Natural killer cell treated with Interleukin-12 subunit alpha and Interleukin-12 subunit beta and Interleukin-15 and Interleukin-18, amount 100 ng/mL, for 72 hours (primary cell): ENCODE measurements at regions not wholly inside any gene's neighbourhood (a gene's known extent, or its start where the extent isn't known, plus 50 kb on each side); places are given as distances from the start of the nearest gene placed in this dataset.
"Not testable (repeated sequence)": the region's sequence is repeated elsewhere in the genome, so short reads cannot be mapped to it uniquely, and the experiment has no call there.

Experiments
- ATAC-seq, 2 donors: fragments of 150-1000 bp; cut with Tn5 transposase in 1 of 2; sonication (Bioruptor Pico), chemical (Tn5 transposase) in 1 of 2; 2 replicates each; pipeline ENCODE4 v1.10.0; 2021
- DNase-seq: peaks from one replicate; pipeline ENCODE4 v3.0.0; 2022; ENCODE audit warnings: low spot score
- H3K27ac Mint-ChIP-seq, 2 donors: 1 replicate in 1 of 2; 2 replicates in 1 of 2; pipeline ENCODE4 v1.8.0; 2022; ENCODE audit warnings: mixed read lengths in 2 of 2, mild to moderate bottlenecking in 1 of 2, moderate library complexity in 1 of 2
- H3K27me3 Mint-ChIP-seq, 2 donors: 1 replicate in 1 of 2; 2 replicates in 1 of 2; pipeline ENCODE4 v1.8.0; 2022; ENCODE audit warnings: mixed read lengths in 2 of 2
- H3K36me3 Mint-ChIP-seq: one replicate; pipeline ENCODE4 v1.8.0; 2022; ENCODE audit warnings: mixed read lengths
- H3K4me1 Mint-ChIP-seq, 2 donors: 1 replicate in 1 of 2; 2 replicates in 1 of 2; pipeline ENCODE4 v1.8.0; 2022; ENCODE audit warnings: low read depth in 2 of 2, mixed read lengths in 2 of 2, mild to moderate bottlenecking in 1 of 2
- H3K4me3 Mint-ChIP-seq: one replicate; pipeline ENCODE4 v1.8.0; 2022; ENCODE audit warnings: mixed read lengths
- H3K9me3 Mint-ChIP-seq: 2 replicates; pipeline ENCODE4 v1.8.0; 2022; ENCODE audit warnings: mixed read lengths

- not testable (repeated sequence) for H3K4me3 Mint-ChIP-seq, H3K4me1 Mint-ChIP-seq, H3K9me3 Mint-ChIP-seq, H3K36me3 Mint-ChIP-seq, ATAC-seq, H3K27ac Mint-ChIP-seq, H3K27me3 Mint-ChIP-seq, DNase-seq
Observed at GRCh38 chr5:34096033-34096432, 53.0 kb upstream of the C1QTNF3 start.

GRCh38 chr5:34099891-34100290, 56.9 kb upstream of the C1QTNF3 start:
- not testable (repeated sequence) for H3K27me3 Mint-ChIP-seq, H3K27ac Mint-ChIP-seq

GRCh38 chr5:34101567-34101966, 58.6 kb upstream of the C1QTNF3 start:
- DNase-seq, H3K9me3 Mint-ChIP-seq, H3K27ac Mint-ChIP-seq, ATAC-seq, H3K27me3 Mint-ChIP-seq, H3K4me3 Mint-ChIP-seq, H3K4me1 Mint-ChIP-seq, H3K36me3 Mint-ChIP-seq: not testable (repeated sequence)

More at GRCh38 chr5:34099891-34100290, 56.9 kb upstream of the C1QTNF3 start:
- not testable (repeated sequence) for H3K4me3 Mint-ChIP-seq, H3K36me3 Mint-ChIP-seq, H3K9me3 Mint-ChIP-seq, H3K4me1 Mint-ChIP-seq, ATAC-seq, DNase-seq

- not testable (repeated sequence) for H3K36me3 Mint-ChIP-seq, H3K9me3 Mint-ChIP-seq, H3K27ac Mint-ChIP-seq, H3K27me3 Mint-ChIP-seq, H3K4me3 Mint-ChIP-seq, H3K4me1 Mint-ChIP-seq, ATAC-seq, DNase-seq
Observed at GRCh38 chr5:34108897-34109296, 65.9 kb upstream of the C1QTNF3 start.

GRCh38 chr5:34124280-34124679, 81.3 kb upstream of the C1QTNF3 start:
- H3K9me3 Mint-ChIP-seq, H3K27ac Mint-ChIP-seq, DNase-seq, H3K4me1 Mint-ChIP-seq, H3K4me3 Mint-ChIP-seq, H3K27me3 Mint-ChIP-seq, H3K36me3 Mint-ChIP-seq, ATAC-seq: not testable (repeated sequence)

- not testable (repeated sequence) for ATAC-seq, H3K27ac Mint-ChIP-seq, H3K27me3 Mint-ChIP-seq, H3K9me3 Mint-ChIP-seq, H3K4me3 Mint-ChIP-seq, DNase-seq, H3K36me3 Mint-ChIP-seq, H3K4me1 Mint-ChIP-seq
Observed at GRCh38 chr5:34125354-34125753, 82.3 kb upstream of the C1QTNF3 start.

GRCh38 chr5:34126741-34127140, 83.7 kb upstream of the C1QTNF3 start:
- H3K4me1 Mint-ChIP-seq, H3K4me3 Mint-ChIP-seq, H3K36me3 Mint-ChIP-seq, H3K27ac Mint-ChIP-seq, H3K9me3 Mint-ChIP-seq, ATAC-seq, H3K27me3 Mint-ChIP-seq, DNase-seq: not testable (repeated sequence)

GRCh38 chr5:34127818-34128217, 84.8 kb upstream of the C1QTNF3 start:
- not testable (repeated sequence) for ATAC-seq, H3K27ac Mint-ChIP-seq, H3K4me1 Mint-ChIP-seq, H3K4me3 Mint-ChIP-seq, H3K9me3 Mint-ChIP-seq, H3K36me3 Mint-ChIP-seq, DNase-seq, H3K27me3 Mint-ChIP-seq

GRCh38 chr5:34128890-34129289, 85.9 kb upstream of the C1QTNF3 start:
- H3K4me1 Mint-ChIP-seq, H3K4me3 Mint-ChIP-seq, H3K27ac Mint-ChIP-seq, H3K27me3 Mint-ChIP-seq, H3K9me3 Mint-ChIP-seq, ATAC-seq, H3K36me3 Mint-ChIP-seq, DNase-seq: not testable (repeated sequence)

- not testable (repeated sequence) for H3K36me3 Mint-ChIP-seq, H3K4me3 Mint-ChIP-seq, ATAC-seq, H3K9me3 Mint-ChIP-seq, H3K27ac Mint-ChIP-seq, DNase-seq, H3K4me1 Mint-ChIP-seq, H3K27me3 Mint-ChIP-seq
Observed at GRCh38 chr5:34154988-34155387, 112.0 kb upstream of the C1QTNF3 start.

GRCh38 chr5:34156703-34157414, 113.8 kb upstream of the C1QTNF3 start:
- H3K4me3 Mint-ChIP-seq, H3K4me1 Mint-ChIP-seq, DNase-seq, H3K36me3 Mint-ChIP-seq, H3K27me3 Mint-ChIP-seq, H3K27ac Mint-ChIP-seq, H3K9me3 Mint-ChIP-seq: not testable (repeated sequence)
- ATAC-seq: peak; percentile 56 to 66

- not testable (repeated sequence) for H3K36me3 Mint-ChIP-seq, H3K4me1 Mint-ChIP-seq, H3K9me3 Mint-ChIP-seq, H3K4me3 Mint-ChIP-seq, DNase-seq, H3K27me3 Mint-ChIP-seq, H3K27ac Mint-ChIP-seq, ATAC-seq
Observed at GRCh38 chr5:34160904-34161303, 117.9 kb upstream of the C1QTNF3 start.

GRCh38 chr5:34171398-34171797, 128.4 kb upstream of the C1QTNF3 start:
- not testable (repeated sequence) for ATAC-seq, H3K4me1 Mint-ChIP-seq, H3K27ac Mint-ChIP-seq

GRCh38 chr5:34179453-34180190, 136.6 kb upstream of the C1QTNF3 start:
- not testable (repeated sequence) for H3K27me3 Mint-ChIP-seq, H3K4me1 Mint-ChIP-seq, H3K36me3 Mint-ChIP-seq, H3K4me3 Mint-ChIP-seq, ATAC-seq, H3K9me3 Mint-ChIP-seq
- H3K27ac Mint-ChIP-seq: peak overlapping the region in 1 of 2 donors; percentile 51
- DNase-seq: peak; percentile 61

More at GRCh38 chr5:34171398-34171797, 128.4 kb upstream of the C1QTNF3 start:
- not testable (repeated sequence) for DNase-seq, H3K9me3 Mint-ChIP-seq, H3K36me3 Mint-ChIP-seq, H3K4me3 Mint-ChIP-seq, H3K27me3 Mint-ChIP-seq
